ENCODE measurements at regions not wholly inside any gene's neighbourhood (a gene's known extent, or its start where the extent isn't known, plus 50 kb on each side); places are given as distances from the start of the nearest gene placed in this dataset.

DNA sequence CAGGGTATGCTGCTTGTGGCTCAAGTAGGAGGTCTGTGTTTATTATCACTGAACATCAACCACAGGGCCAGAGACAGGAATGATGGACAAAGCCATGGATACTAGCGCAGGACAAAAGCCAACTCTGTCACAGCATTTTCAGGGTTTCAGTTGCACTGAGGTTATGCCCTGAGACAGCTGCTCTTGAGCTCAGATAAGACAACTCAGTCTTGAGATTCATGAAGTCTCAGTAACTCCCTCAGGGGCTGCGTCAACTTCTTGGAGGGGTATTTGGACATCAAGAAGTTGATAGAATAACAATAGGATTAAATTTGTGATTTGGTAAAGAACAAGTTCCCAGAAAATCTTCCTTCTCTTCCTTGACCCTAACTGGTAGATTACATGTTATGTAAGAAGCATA, 287.0 kb upstream of the SLC14A2 start:
- Histone ChIP-seq H3K9me3 (ENCODE audit: control insufficient read depth, insufficient read depth, low read length) (no peaks in the 10 kb centered on the region), H3K27me3 (ENCODE audit: control insufficient read depth, insufficient read depth, low read length) (peaks cover 9% of the 10 kb centered on the region), H4K5ac (ENCODE audit: low read depth, low read length) (no peak overlapping the region; the same call in 1 of the 2 replicates), H2BK120ac (ENCODE audit: low read depth, low read length) (no peak overlapping the region), H3K4ac (ENCODE audit: low read depth, low read length) (no peak overlapping the region), H3K27ac (ENCODE audit: insufficient read depth, low read length) (no peak overlapping the region), H3K56ac (ENCODE audit: extremely low read depth, insufficient read depth, low read length) (no peak overlapping the region), H2BK15ac (ENCODE audit: low read depth, low read length) (no peak overlapping the region), H3K23ac (ENCODE audit: low read depth, low read length) (no peak overlapping the region), H3K79me1 (ENCODE audit: low read depth in 1 of 2, low read length in 2 of 2) (no peaks in the 10 kb centered on the region), H3K4me3 (ENCODE audit: insufficient read depth, low read depth, low read length) (no peak overlapping the region), H3K14ac (replicated peaks; ENCODE audit: low read depth, low read length) (no peak overlapping the region), H2AK9ac (replicated peaks; ENCODE audit: low read depth, low read length, poor library complexity) (no peak overlapping the region), H3K36me3 (ENCODE audit: control insufficient read depth, insufficient read depth, low read length) (no peaks in the 10 kb centered on the region), H3K4me1 (ENCODE audit: control insufficient read depth, insufficient read depth, low read length) (peaks cover 7% of the 10 kb centered on the region; the same call in 1 of the 2 replicates), H2BK5ac (ENCODE audit: low read depth, low read length, poor library complexity, severe bottlenecking) (no peak overlapping the region), H2AFZ (replicated peaks; ENCODE audit: low read length, poor library complexity) (no peak overlapping the region), H3K9me1 (ENCODE audit: insufficient read depth, low read length) (no peaks in the 10 kb centered on the region), H3K18ac (ENCODE audit: low read depth, low read length) (no peak overlapping the region; the same call in 1 of the 2 replicates), H2BK20ac (ENCODE audit: low read depth, low read length) (no peak overlapping the region), H3K4me2 (ENCODE audit: low read depth, low read length) (no peak overlapping the region), H4K91ac (ENCODE audit: insufficient read depth, low read depth, low read length) (no peak overlapping the region), H4K8ac (ENCODE audit: low read depth in 2 of 2, low read length in 2 of 2) (no peak overlapping the region), H4K20me1 (ENCODE audit: insufficient read depth, low read length) (no peaks in the 10 kb centered on the region), H3K9ac (ENCODE audit: low read depth, low read length) (no peak overlapping the region), H2AK5ac (ENCODE audit: low read depth, low read length) (no peak overlapping the region)
- BruUV-seq (replicated peaks) = no TSS peak
- CTCF ChIA-PET = no interaction called here
- POLR2A ChIA-PET (ENCODE audit: unreplicated experiment) = no interaction called here
- ATAC-seq (ENCODE audit: low read depth) (no peak), DNase-seq (no peak)
- WGBS, 2 experiments (ENCODE audit: extremely low coverage in 2 of 2, insufficient read length in 1 of 2) = no CpG with 5 or more reads among the region's 2 CpGs
- intact Hi-C loops (cut with micrococcal nuclease) = no loop called here
- TF ChIP-seq CEBPB (IDR thresholded peaks at IDR 0.05; ENCODE audit: low read depth, low read length) = no peak
- no peak for TF ChIP-seq RFX5 (IDR thresholded peaks at IDR 0.05; ENCODE audit: low read depth, low read length)
- in situ Hi-C loops (cut with MboI; ENCODE audit: low sequenced_read_pairs) = no loop called here
- dilution Hi-C loops (cut with HindIII; ENCODE audit: low sequenced_read_pairs, unreplicated experiment) = no loop called here

Measured in IMR-90 (cell line).